ENCODE measurements at regions not wholly inside any gene's neighbourhood (a gene's known extent, or its start where the extent isn't known, plus 50 kb on each side); places are given as distances from the start of the nearest gene placed in this dataset.

- CTCF ChIA-PET: no interaction called here
- POLR2A ChIA-PET: no interaction called here
- DNase-seq (ENCODE audit: low spot score): no peak
- no peaks in the 10 kb centered on the region for H3K4me1 Mint-ChIP-seq
- no peak for ATAC-seq
- TF ChIP-seq E2F4 (CRISPR knock-in tag; IDR thresholded peaks at IDR 0.05; ENCODE audit: borderline replicate concordance, low read depth): no peak
- no peak for TF ChIP-seq ZNF396 (CRISPR knock-in tag; IDR thresholded peaks at IDR 0.05; ENCODE audit: borderline replicate concordance)
- no peak for TF ChIP-seq USF2 (CRISPR knock-in tag; IDR thresholded peaks at IDR 0.05)
- no peak for TF ChIP-seq ATF6 (CRISPR knock-in tag; IDR thresholded peaks at IDR 0.05)
- TF ChIP-seq ZNF138 (CRISPR knock-in tag; conservative IDR thresholded peaks at IDR 0.05): no peak
- TF ChIP-seq FOXP1 (CRISPR knock-in tag; IDR thresholded peaks at IDR 0.05; ENCODE audit: borderline replicate concordance): no peak
- TF ChIP-seq SP1 (CRISPR knock-in tag; conservative IDR thresholded peaks at IDR 0.05): no peak
- no peak for TF ChIP-seq ZMAT4 (CRISPR knock-in tag; IDR thresholded peaks at IDR 0.05)
- no peak for TF ChIP-seq NFATC4 (CRISPR knock-in tag; IDR thresholded peaks at IDR 0.05)
- TF ChIP-seq TEAD4 (CRISPR knock-in tag; IDR thresholded peaks at IDR 0.05): no peak
- TF ChIP-seq PREB (CRISPR knock-in tag; IDR thresholded peaks at IDR 0.05; ENCODE audit: borderline replicate concordance): no peak
- TF ChIP-seq E2F5 (CRISPR knock-in tag; IDR thresholded peaks at IDR 0.05): no peak
- TF ChIP-seq FOXP4 (CRISPR knock-in tag; IDR thresholded peaks at IDR 0.05): no peak
- TF ChIP-seq HMGA2 (CRISPR knock-in tag; IDR thresholded peaks at IDR 0.05): no peak
- TF ChIP-seq GRHL2 (CRISPR knock-in tag; IDR thresholded peaks at IDR 0.05; ENCODE audit: insufficient replicate concordance, severe bottlenecking): no peak
- no peak for TF ChIP-seq ZNF512 (CRISPR knock-in tag; IDR thresholded peaks at IDR 0.05; ENCODE audit: borderline replicate concordance)
- no peak for TF ChIP-seq ZNF425 (CRISPR knock-in tag; conservative IDR thresholded peaks at IDR 0.05)
- no peak for TF ChIP-seq ATF1 (CRISPR knock-in tag; IDR thresholded peaks at IDR 0.05)
- no peak for TF ChIP-seq ZNF671 (CRISPR knock-in tag; IDR thresholded peaks at IDR 0.05)
- no peak for TF ChIP-seq FOXJ3 (CRISPR knock-in tag; IDR thresholded peaks at IDR 0.05; ENCODE audit: borderline replicate concordance)
- no peak overlapping the region for H3K27ac Mint-ChIP-seq
- peaks cover 4% of the 10 kb centered on the region; the same call in 1 of the 2 replicates for H3K36me3 Mint-ChIP-seq
- no peak overlapping the region for H3K4me3 Mint-ChIP-seq
- peaks cover 5% of the 10 kb centered on the region for H3K27me3 Mint-ChIP-seq (ENCODE audit: low read depth)
- H3K9me3 Mint-ChIP-seq: peaks cover 13% of the 10 kb centered on the region
Observed at GRCh38 chr15:96213045-96213444, 117.5 kb upstream of the NR2F2 start.
